Liver (tissue), 8 donors: ENCODE measurements at regions not wholly inside any gene's neighbourhood (a gene's known extent, or its start where the extent isn't known, plus 50 kb on each side); places are given as distances from the start of the nearest gene placed in this dataset.

Experiments used
- DNase-seq: peaks from one replicate; pipeline ENCODE4 v3.0.0-alpha.2; 2017; ENCODE audit warnings: low spot score
- H3K27ac ChIP-seq, 2 donors: one replicate each; pipeline ENCODE4 v1.7.0; 2013; ENCODE audit warnings: inconsistent platforms in 2 of 2, low read length in 2 of 2, control low read depth in 1 of 2, low read depth in 1 of 2, mild to moderate bottlenecking in 1 of 2
- H3K27me3 ChIP-seq, 4 donors: one replicate each; pipeline versions ENCODE4 v1.6.1 to v1.7.0; 2013; ENCODE audit warnings: low read length in 3 of 4, inconsistent platforms in 1 of 4, mild to moderate bottlenecking in 1 of 4, moderate library complexity in 1 of 4; ENCODE audit not compliant: control insufficient read depth in 4 of 4, insufficient read depth in 4 of 4
- H3K36me3 ChIP-seq, 4 donors: one replicate each; pipeline versions ENCODE4 v1.6.1 to v1.7.0; 2013; ENCODE audit warnings: low read length in 3 of 4, mild to moderate bottlenecking in 3 of 4, low read depth in 1 of 4, moderate library complexity in 1 of 4; ENCODE audit not compliant: control insufficient read depth in 4 of 4, insufficient read depth in 3 of 4
- H3K4me1 ChIP-seq, 4 donors: one replicate each; pipeline versions ENCODE4 v1.6.1 to v1.7.0; 2013; ENCODE audit warnings: low read length in 3 of 4, mild to moderate bottlenecking in 3 of 4, moderate library complexity in 1 of 4; ENCODE audit not compliant: control insufficient read depth in 4 of 4, insufficient read depth in 4 of 4
- H3K4me3 ChIP-seq, 3 donors: one replicate each; pipeline versions ENCODE4 v1.6.1 to v1.7.0; 2013; ENCODE audit warnings: low read length in 3 of 3, control low read depth in 1 of 3, low read depth in 1 of 3, mild to moderate bottlenecking in 1 of 3
- H3K9ac ChIP-seq, 2 donors: one replicate each; pipeline ENCODE4 v1.7.0; 2013; ENCODE audit warnings: low read length in 2 of 2, mild to moderate bottlenecking in 2 of 2, moderate library complexity in 2 of 2, control low read depth in 1 of 2, low read depth in 1 of 2
- H3K9me3 ChIP-seq, 4 donors: one replicate each; pipeline versions ENCODE4 v1.6.1 to v1.7.0; 2013; ENCODE audit warnings: low read length in 3 of 4; ENCODE audit not compliant: control insufficient read depth in 4 of 4
- EGR1 ChIP-seq, 2 donors: IDR thresholded peaks; 2 replicates each; pipeline ENCODE4 v1.6.1; 2016 to 2018; ENCODE audit warnings: antibody characterized with exemption in 2 of 2, low read depth in 2 of 2
- FOXA1 ChIP-seq: IDR thresholded peaks from 2 replicates; pipeline ENCODE4 v1.6.1; 2016; ENCODE audit warnings: antibody characterized with exemption
- FOXA2 ChIP-seq: IDR thresholded peaks from 2 replicates; pipeline ENCODE4 v1.6.1; 2016; ENCODE audit warnings: antibody characterized with exemption
- GABPA ChIP-seq, 2 donors: IDR thresholded peaks in 1 of 2; conservative IDR thresholded peaks in 1 of 2; 2 replicates each; pipeline ENCODE4 v1.6.1; 2016; ENCODE audit warnings: antibody characterized with exemption in 2 of 2, mild to moderate bottlenecking in 1 of 2, moderate library complexity in 1 of 2
- HNF4A ChIP-seq, 2 donors: conservative IDR thresholded peaks; 2 replicates each; pipeline ENCODE4 v1.6.1; 2016; ENCODE audit warnings: antibody characterized with exemption in 2 of 2, mild to moderate bottlenecking in 2 of 2
- HNF4G ChIP-seq: IDR thresholded peaks from 2 replicates; pipeline ENCODE4 v1.6.1; 2016; ENCODE audit warnings: antibody characterized with exemption
- JUND ChIP-seq, 2 donors: IDR thresholded peaks; 2 replicates each; pipeline ENCODE4 v1.6.1; 2016; ENCODE audit warnings: antibody characterized with exemption in 2 of 2
- NR2F2 ChIP-seq: IDR thresholded peaks from 2 replicates; pipeline ENCODE4 v1.6.1; 2016; ENCODE audit warnings: antibody characterized with exemption
- RAD21 ChIP-seq, 2 donors: IDR thresholded peaks; 2 replicates each; pipeline ENCODE4 v1.6.1; 2016; ENCODE audit warnings: antibody characterized with exemption in 2 of 2, mild to moderate bottlenecking in 2 of 2
- RXRA ChIP-seq, 2 donors: IDR thresholded peaks; 2 replicates each; pipeline ENCODE4 v1.6.1; 2017 to 2018; ENCODE audit warnings: antibody characterized with exemption in 2 of 2, mild to moderate bottlenecking in 1 of 2
- SP1 ChIP-seq: IDR thresholded peaks from 2 replicates; pipeline ENCODE4 v1.6.1; 2018; ENCODE audit warnings: antibody characterized with exemption, mild to moderate bottlenecking
- TAF1 ChIP-seq: conservative IDR thresholded peaks from 2 replicates; pipeline ENCODE4 v1.6.1; 2016; ENCODE audit warnings: antibody characterized with exemption, mild to moderate bottlenecking
- YY1 ChIP-seq: IDR thresholded peaks from 2 replicates; pipeline ENCODE4 v1.6.1; 2016; ENCODE audit warnings: antibody characterized with exemption, mild to moderate bottlenecking
- WGBS: extraction: QIAGEN DNeasy Blood & Tissue Kit; methylation state at CpG from one replicate; pipeline ENCODE4 v1.1.7; 2013; 5-methylcytosine and 5-hydroxymethylcytosine counted together
- TF ChIP-seq, protein P1 (sequence below): fragments of 150-350 bp; IDR thresholded peaks from 2 replicates; pipeline ENCODE4 v1.5.1; 2017; ENCODE audit warnings: improper control_type of control experiment, low read depth, low read length; ENCODE audit not compliant: missing input control
- TF ChIP-seq, protein P2 (sequence below): IDR thresholded peaks from 2 replicates; pipeline ENCODE4 v1.6.1; 2016; ENCODE audit warnings: antibody characterized with exemption
- TF ChIP-seq, protein P3 (sequence below): IDR thresholded peaks from 2 replicates; pipeline ENCODE4 v1.6.1; 2016; ENCODE audit warnings: antibody characterized with exemption
- TF ChIP-seq, protein P4 (sequence below): IDR thresholded peaks from 2 replicates; pipeline ENCODE4 v1.6.1; 2016; ENCODE audit warnings: antibody characterized with exemption
- TF ChIP-seq, protein P5 (sequence below): IDR thresholded peaks from 2 replicates; pipeline ENCODE4 v1.6.1; 2016; ENCODE audit warnings: antibody characterized with exemption, mild to moderate bottlenecking
- donor health status: healthy.
- donor health status: healthy.
- donor health status: healthy.
- donor health status: healthy.
- donor health status: healthy.

DNA sequence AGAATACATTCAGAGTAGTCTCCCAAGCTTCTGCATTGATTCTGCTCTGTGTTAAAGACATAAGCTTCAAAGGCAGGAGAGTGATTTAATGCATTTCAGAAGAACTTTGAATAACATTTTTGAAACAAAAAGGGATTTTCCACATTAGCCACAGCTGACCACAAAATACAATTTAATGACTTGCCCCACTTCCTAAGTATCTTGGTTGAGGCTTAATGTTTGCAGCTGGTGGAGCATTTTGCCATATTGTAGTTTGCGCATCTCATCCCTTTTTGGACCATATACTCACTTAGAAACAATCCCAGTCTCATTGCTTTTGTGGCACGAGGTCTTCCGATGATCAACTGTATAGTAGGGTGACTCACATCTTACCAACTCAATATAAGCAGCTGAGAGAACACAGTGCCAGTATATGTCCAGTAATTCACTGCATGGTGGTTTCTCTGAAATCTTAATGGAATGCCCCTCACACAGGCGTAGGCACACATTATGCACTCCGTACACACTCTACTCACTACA lies 455.8 kb upstream of the PTGER4 start:
- H3K27ac ChIP-seq, result no peak overlapping the region
- DNase-seq, result no peak
- no peaks in the 10 kb centered on the region for H3K9me3 ChIP-seq
- no peak overlapping the region for H3K9ac ChIP-seq
- 84% methylated on average over 5 of the region's 5 CpGs for WGBS
- no peaks in the 10 kb centered on the region for H3K36me3 ChIP-seq
- H3K4me1 ChIP-seq, result no peaks in the 10 kb centered on the region
- H3K4me3 ChIP-seq, result no peak overlapping the region
- no peak for TF ChIP-seq YY1
- no peaks in the 10 kb centered on the region for H3K27me3 ChIP-seq

DNA sequence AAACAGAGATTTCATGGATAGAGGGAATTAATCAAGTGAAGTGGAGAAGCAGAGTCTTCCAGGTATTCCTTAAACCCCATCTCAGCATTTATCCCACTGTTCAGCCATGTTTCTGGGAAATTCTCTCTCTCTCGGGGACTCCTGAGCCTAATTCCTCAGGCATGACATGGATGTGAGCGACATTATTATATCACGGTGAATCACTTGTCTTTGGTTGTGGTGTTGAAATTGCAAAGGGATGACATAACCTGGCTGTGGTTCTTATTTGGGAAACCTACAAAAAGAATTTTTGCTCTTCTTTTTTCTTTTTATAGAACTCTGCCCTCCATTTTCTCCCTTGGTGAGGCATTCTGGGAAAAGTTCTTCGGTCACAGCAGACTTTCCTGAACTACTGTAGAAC lies 457.9 kb upstream of the PTGER4 start:
- Histone ChIP-seq H3K4me3 (no peak overlapping the region), H3K36me3 (no peaks in the 10 kb centered on the region), H3K9ac (no peak overlapping the region), H3K4me1 (no peaks in the 10 kb centered on the region), H3K27ac (no peak overlapping the region), H3K9me3 (no peaks in the 10 kb centered on the region), H3K27me3 (no peaks in the 10 kb centered on the region)
- 95% methylated on average over 4 of the region's 4 CpGs for WGBS
- DNase-seq, result no peak
- TF ChIP-seq, protein P1, sequence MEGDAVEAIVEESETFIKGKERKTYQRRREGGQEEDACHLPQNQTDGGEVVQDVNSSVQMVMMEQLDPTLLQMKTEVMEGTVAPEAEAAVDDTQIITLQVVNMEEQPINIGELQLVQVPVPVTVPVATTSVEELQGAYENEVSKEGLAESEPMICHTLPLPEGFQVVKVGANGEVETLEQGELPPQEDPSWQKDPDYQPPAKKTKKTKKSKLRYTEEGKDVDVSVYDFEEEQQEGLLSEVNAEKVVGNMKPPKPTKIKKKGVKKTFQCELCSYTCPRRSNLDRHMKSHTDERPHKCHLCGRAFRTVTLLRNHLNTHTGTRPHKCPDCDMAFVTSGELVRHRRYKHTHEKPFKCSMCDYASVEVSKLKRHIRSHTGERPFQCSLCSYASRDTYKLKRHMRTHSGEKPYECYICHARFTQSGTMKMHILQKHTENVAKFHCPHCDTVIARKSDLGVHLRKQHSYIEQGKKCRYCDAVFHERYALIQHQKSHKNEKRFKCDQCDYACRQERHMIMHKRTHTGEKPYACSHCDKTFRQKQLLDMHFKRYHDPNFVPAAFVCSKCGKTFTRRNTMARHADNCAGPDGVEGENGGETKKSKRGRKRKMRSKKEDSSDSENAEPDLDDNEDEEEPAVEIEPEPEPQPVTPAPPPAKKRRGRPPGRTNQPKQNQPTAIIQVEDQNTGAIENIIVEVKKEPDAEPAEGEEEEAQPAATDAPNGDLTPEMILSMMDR, result no peak

DNA sequence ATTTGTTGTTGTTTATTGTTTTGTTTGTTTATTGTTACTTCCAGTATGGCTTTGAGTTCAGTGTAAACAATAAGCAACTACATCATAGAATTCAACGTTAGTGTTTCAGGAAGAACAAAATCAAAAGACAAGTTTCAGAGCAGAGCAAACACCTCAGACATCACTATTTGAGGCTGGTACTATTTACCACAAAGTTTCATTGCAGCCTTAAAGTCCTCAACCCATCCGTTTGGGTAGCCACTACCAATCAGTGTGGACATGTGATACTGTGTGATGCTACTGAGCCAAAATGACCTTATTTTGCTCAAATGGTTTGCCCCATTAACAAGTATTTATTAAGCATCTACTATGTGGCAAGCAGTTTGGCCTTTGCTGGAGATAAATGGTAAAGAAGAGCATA lies 458.5 kb upstream of the PTGER4 start:
- Histone ChIP-seq H3K9me3 (no peaks in the 10 kb centered on the region), H3K36me3 (no peaks in the 10 kb centered on the region), H3K27me3 (no peaks in the 10 kb centered on the region), H3K4me3 (no peak overlapping the region), H3K4me1 (no peaks in the 10 kb centered on the region), H3K9ac (no peak overlapping the region), H3K27ac (no peak overlapping the region)
- WGBS, result 60% methylated on average over 2 of the region's 2 CpGs
- TF ChIP-seq, protein P2, sequence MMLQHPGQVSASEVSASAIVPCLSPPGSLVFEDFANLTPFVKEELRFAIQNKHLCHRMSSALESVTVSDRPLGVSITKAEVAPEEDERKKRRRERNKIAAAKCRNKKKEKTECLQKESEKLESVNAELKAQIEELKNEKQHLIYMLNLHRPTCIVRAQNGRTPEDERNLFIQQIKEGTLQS, result no peak
- TF ChIP-seq FOXA2 (no peak), NR2F2 (no peak), RXRA (IDR thresholded peaks at IDR 0.05) (no peak), RAD21 (IDR thresholded peaks at IDR 0.05) (no peak), TAF1 (no peak), SP1 (no peak), HNF4G (no peak), FOXA1 (no peak), JUND (IDR thresholded peaks at IDR 0.05) (no peak), HNF4A (conservative IDR thresholded peaks at IDR 0.05) (no peak), YY1 (no peak), GABPA (IDR thresholded peaks at IDR 0.05 in 1 of 2, conservative IDR thresholded peaks at IDR 0.05 in 1 of 2) (no peak), EGR1 (IDR thresholded peaks at IDR 0.05; ENCODE audit: low read depth in 2 of 2) (no peak)
- TF ChIP-seq, protein P3, sequence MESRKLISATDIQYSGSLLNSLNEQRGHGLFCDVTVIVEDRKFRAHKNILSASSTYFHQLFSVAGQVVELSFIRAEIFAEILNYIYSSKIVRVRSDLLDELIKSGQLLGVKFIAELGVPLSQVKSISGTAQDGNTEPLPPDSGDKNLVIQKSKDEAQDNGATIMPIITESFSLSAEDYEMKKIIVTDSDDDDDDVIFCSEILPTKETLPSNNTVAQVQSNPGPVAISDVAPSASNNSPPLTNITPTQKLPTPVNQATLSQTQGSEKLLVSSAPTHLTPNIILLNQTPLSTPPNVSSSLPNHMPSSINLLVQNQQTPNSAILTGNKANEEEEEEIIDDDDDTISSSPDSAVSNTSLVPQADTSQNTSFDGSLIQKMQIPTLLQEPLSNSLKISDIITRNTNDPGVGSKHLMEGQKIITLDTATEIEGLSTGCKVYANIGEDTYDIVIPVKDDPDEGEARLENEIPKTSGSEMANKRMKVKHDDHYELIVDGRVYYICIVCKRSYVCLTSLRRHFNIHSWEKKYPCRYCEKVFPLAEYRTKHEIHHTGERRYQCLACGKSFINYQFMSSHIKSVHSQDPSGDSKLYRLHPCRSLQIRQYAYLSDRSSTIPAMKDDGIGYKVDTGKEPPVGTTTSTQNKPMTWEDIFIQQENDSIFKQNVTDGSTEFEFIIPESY, result no peak
- TF ChIP-seq, protein P4, sequence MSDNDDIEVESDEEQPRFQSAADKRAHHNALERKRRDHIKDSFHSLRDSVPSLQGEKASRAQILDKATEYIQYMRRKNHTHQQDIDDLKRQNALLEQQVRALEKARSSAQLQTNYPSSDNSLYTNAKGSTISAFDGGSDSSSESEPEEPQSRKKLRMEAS, result no peak
- TF ChIP-seq, protein P1, result no peak
- TF ChIP-seq, protein P5, sequence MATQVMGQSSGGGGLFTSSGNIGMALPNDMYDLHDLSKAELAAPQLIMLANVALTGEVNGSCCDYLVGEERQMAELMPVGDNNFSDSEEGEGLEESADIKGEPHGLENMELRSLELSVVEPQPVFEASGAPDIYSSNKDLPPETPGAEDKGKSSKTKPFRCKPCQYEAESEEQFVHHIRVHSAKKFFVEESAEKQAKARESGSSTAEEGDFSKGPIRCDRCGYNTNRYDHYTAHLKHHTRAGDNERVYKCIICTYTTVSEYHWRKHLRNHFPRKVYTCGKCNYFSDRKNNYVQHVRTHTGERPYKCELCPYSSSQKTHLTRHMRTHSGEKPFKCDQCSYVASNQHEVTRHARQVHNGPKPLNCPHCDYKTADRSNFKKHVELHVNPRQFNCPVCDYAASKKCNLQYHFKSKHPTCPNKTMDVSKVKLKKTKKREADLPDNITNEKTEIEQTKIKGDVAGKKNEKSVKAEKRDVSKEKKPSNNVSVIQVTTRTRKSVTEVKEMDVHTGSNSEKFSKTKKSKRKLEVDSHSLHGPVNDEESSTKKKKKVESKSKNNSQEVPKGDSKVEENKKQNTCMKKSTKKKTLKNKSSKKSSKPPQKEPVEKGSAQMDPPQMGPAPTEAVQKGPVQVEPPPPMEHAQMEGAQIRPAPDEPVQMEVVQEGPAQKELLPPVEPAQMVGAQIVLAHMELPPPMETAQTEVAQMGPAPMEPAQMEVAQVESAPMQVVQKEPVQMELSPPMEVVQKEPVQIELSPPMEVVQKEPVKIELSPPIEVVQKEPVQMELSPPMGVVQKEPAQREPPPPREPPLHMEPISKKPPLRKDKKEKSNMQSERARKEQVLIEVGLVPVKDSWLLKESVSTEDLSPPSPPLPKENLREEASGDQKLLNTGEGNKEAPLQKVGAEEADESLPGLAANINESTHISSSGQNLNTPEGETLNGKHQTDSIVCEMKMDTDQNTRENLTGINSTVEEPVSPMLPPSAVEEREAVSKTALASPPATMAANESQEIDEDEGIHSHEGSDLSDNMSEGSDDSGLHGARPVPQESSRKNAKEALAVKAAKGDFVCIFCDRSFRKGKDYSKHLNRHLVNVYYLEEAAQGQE, result no peak
- no peak for DNase-seq
